AG10803 (cell line): ENCODE measurements at regions not wholly inside any gene's neighbourhood (a gene's known extent, or its start where the extent isn't known, plus 50 kb on each side); places are given as distances from the start of the nearest gene placed in this dataset.

Experiments
- DNase-seq: peaks from one replicate; pipeline ENCODE4 v3.0.0; 2010; ENCODE audit warnings: low read depth
- H3K4me3 ChIP-seq: 2 replicates; pipeline ENCODE4 v1.5.1; 2011; ENCODE audit warnings: mild to moderate bottlenecking, low read length, control low read depth
- TF ChIP-seq, protein P1 (sequence below): conservative IDR thresholded peaks from 2 replicates; pipeline ENCODE4 v1.5.1; 2011; ENCODE audit warnings: mild to moderate bottlenecking, low read length, control low read depth, inconsistent platforms

DNA sequence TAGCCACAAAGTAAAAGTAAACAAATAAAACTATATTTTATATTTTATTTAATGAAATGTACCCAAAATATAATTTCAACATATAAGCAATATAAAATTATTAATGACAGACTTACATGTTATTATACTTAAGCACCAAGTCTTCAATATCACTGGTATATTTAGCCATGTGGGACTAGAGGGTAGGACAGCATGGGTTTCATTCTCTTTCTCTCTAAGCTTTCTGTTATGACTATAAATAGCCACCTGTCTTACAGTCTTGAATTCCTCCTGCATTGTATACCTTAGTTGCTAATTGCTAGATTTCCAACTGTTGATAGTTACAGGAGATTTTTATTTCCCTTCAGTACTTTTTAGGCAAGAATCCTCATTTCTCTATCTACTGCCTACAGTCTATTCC is 63.1 kb upstream of the LIN7A start:
- no peak for DNase-seq
- no peak overlapping the region for H3K4me3 ChIP-seq
- TF ChIP-seq, protein P1, sequence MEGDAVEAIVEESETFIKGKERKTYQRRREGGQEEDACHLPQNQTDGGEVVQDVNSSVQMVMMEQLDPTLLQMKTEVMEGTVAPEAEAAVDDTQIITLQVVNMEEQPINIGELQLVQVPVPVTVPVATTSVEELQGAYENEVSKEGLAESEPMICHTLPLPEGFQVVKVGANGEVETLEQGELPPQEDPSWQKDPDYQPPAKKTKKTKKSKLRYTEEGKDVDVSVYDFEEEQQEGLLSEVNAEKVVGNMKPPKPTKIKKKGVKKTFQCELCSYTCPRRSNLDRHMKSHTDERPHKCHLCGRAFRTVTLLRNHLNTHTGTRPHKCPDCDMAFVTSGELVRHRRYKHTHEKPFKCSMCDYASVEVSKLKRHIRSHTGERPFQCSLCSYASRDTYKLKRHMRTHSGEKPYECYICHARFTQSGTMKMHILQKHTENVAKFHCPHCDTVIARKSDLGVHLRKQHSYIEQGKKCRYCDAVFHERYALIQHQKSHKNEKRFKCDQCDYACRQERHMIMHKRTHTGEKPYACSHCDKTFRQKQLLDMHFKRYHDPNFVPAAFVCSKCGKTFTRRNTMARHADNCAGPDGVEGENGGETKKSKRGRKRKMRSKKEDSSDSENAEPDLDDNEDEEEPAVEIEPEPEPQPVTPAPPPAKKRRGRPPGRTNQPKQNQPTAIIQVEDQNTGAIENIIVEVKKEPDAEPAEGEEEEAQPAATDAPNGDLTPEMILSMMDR = no peak

DNA sequence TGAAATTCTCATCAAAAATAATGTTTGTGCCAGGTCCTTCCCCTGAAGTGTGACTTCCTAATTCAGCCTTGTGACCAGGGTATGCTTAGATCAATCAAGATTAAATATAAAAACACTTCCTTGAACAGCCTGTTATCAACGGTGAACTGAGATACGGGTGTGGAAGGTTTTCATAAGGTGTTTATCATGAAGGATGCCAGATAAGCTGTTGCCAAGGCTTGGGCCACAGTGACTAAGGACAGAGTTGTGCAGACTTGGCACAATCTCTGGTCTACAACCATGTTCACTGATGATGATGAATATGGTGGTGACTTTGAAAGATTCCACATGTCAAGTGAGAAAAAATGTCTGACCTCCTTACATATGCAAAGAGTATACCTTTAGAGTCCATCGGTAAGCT is 51.3 kb upstream of the LIN7A start:
- no peak overlapping the region for H3K4me3 ChIP-seq
- TF ChIP-seq, protein P1 = no peak
- DNase-seq = no peak
